ENCODE measurements at regions not wholly inside any gene's neighbourhood (a gene's known extent, or its start where the extent isn't known, plus 50 kb on each side); places are given as distances from the start of the nearest gene placed in this dataset.
"Not testable (repeated sequence)": the region's sequence is repeated elsewhere in the genome, so short reads cannot be mapped to it uniquely, and the experiment has no call there.

DNA sequence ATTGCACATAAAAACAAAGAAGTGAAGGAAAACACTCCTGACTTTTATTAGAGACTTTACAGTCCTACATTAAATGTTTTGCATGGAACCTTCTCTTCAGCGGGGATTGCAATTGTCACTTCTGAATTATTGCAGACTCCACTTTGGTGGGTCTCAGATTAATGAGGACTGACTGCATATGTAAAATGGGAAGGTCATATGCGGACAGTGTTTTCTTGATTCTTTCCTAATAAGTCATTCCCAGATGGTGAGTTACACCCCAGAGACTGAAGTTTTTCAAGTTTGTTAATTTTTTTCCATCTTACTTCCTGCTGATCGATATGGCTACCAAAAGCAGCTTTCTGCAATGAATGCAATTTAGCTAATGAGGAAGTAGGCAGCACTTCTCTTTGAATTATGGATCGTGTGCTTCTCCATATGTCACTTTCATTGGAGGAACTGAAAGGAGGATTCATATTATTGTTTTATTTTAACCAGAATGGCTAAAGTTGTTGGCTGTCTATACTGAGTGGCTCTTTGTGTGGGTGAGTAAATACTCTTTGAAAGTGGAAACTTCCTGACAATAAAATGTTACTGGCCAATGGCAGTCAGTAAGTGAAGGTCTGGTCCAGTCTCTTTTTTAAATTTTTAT is 119.3 kb upstream of the CLNK start:
- DNase-seq = no peak

- DNase-seq = no peak
Measured at GRCh38 chr4:10787365-10787764, 102.8 kb upstream of the CLNK start.

DNA sequence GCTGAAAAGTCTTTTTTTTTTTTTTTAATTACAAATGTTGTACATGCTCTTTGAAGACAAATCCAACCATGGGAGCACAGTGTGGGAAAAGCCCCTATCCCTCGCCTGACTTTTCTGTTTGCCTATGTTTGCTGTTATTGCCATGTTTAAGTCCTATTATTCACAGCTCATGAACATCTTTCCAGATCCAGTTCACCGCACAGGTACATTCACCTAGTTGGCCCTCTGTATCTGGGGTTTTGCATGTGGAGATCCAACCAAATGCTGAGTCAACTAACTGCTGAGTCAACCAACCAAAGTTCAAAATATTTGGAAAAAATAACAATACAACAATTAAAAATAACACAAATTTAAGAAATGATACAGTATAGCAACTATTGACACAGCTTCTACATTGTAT is 100.1 kb upstream of the CLNK start:
- no peak for DNase-seq

GRCh38 chr4:10783351-10783750 is 98.8 kb upstream of the CLNK start:
- DNase-seq = no peak

DNA sequence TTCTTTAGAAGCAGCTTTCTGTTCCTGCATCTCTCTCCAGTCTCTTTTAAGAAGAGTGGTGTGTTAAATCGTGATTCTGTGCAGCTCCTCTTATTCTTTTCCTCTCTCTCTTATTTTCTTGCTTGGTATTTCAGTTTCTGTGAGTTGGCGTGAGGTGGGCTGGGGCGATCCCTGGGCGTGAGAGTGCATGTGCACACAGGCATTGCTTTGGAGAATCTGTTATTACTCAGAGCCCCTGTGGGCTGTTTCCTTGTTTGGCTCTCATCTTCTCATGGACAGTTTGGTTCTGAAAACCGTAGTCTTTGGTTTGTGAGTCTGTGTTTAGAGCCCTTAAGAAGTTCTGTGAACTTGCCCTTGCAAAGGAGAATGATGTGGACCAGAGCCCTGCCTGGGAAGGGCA is 97.2 kb upstream of the CLNK start:
- DNase-seq = no peak

GRCh38 chr4:10780803-10781202 is 96.2 kb upstream of the CLNK start:
- not testable (repeated sequence) for DNase-seq

DNA sequence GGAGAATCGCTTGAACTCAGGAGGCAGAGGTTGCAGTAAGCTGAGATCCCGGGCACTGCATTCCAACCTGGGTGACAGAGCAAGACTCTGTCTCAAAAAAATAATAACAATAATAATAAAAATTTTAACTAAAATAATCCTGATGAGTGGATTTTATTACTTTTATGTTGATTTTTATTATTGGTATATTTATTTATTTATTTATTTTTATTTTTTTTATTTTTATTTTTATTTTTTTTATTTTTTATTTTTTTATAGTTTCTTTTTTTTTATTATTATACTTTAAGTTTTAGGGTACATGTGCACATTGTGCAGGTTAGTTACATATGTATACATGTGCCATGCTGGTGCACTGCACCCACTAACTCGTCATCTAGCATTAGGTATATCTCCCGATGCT is 90.6 kb upstream of the CLNK start:
- DNase-seq = not testable (repeated sequence)

DNA sequence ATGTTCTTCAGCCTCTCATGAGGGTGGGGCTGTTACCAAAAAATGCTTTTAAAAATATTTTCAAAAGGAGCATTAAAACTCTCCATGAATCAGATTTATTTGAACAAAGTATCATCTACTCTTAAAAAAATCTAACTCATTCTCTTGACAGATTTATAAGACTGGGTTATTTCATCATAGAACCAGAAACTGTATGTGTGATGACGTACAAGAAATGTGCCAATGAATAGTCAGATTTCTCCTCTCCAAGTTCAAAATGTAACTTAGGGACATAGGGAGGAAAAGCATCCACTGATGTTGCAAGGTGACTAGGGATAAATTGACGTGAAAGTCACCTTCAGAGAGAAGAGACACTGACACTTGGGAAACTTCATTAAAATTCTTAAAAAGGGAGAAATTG is 89.1 kb upstream of the CLNK start:
- no peak for DNase-seq

GRCh38 chr4:10773010-10773409 is 88.4 kb upstream of the CLNK start:
- peak; percentile 60 for DNase-seq

DNA sequence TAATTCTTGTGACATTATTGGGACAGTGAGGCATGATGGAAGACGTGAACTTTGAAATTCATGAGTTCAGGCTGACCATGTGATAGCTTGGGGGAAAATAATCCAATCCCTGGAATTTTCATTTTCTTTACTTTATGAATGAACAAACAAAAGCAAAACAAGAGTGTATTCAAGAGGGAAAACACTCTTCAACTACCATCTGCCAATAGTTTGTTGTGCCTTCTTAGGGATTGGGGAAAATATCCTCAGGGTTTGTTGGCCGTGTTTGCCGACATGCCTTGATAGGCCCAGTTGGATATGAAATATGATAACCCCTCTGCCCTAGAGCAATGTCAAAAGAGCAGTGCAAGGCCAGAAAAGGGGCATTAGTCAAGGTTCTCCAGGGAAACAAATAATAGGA is 80.8 kb upstream of the CLNK start:
- no peak for DNase-seq

- DNase-seq = peak; percentile 41
Measured at GRCh38 chr4:10762561-10762960, 78.0 kb upstream of the CLNK start.

DNA sequence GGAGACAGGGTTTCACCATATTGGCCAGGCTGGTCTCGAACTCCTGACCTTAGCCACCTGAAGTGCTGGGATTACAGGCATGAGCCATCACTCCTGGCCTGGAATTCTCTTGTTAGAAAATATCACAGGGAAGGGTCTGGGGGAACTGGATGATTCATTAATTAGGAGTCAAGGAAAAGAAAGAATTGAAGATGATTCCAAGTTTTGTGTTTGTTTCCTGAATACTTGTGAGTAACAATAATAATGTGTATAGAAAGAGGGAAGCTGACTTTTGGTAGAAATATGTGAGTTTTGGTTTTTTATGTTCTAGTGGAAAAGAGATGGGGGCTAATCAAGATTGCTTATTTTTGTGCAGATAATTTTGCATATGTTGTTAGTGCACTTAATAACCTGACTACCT is 77.3 kb upstream of the CLNK start:
- DNase-seq = no peak

GRCh38 chr4:10760086-10760485 is 75.5 kb upstream of the CLNK start:
- DNase-seq = no peak

DNA sequence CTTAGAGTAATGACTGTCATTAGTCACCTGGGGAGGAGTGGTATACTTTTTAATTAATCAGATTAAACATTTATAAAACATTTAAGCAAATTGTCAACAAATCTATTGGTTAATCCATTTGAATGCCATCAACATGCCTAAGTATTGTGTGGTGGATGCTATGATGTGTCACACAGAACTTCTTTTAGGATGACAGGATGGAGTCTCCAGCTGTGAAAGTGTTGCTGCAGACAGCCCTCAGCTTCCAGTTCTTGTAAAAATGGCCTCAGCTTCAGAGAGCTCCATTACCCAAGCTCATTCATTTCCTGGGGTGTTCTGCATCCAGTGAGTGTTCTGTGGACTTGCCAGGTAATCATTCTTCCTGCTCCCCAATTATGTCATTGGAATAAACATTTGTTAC is 74.3 kb upstream of the CLNK start:
- no peak for DNase-seq

GRCh38 chr4:10753856-10754402 is 69.4 kb upstream of the CLNK start:
- no peak for DNase-seq

DNA sequence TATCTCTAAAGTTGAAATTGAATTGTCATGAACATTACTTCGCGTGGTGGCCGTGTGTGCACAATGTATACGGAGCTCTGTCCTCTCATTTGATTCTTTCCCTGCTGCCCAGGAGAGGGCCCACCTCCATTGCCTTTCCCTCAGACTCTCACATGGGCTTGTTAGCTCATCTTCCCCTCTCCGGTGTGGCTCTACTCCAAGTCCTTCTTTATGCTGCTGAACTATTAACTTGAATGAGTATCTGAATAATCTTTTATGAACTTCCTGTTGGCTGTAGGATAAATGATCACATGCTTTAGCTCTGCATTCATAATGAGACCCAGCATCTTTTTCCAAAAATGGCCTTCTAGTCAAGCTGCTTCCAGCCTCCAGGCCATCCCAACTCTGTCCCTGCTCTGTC is 68.8 kb upstream of the CLNK start:
- DNase-seq = no peak

DNA sequence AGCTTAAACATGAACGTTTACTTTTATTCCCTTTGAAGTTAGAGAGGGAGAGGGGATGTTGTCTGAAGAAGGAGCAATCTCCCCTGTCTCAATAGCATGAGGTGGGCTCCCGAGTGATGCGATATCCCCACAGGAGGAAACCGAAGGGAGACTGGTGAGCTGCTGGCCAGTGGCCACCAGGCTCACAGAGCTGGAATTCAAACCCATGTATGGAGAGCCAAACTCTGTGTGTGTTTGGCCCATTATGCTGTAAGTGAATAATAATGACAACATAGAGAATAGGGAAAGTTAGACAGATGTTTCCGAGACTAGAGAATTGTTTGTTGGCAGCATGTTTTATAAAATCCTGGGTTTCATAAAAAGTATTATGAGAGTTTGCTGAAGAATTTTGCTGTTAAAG is 66.1 kb upstream of the CLNK start:
- no peak for DNase-seq

DNA sequence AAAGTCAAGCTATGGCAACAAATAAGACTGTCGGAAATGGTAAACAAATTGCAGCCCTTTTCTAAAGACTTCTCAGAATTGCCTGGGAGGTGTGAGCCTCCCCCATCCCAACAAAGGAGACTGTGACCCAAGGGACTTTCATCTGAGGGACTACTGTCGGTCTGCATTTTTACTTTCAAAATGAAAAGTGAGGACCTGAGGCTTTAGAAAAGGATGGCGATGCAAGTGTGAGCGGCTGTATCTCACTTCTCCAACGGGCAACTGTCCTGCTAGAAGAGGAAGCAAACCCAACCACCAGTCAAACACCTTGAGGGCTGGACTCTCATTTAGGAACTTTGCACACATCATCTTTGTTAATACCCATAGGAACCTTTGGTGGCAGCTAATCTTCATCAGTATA is 62.6 kb upstream of the CLNK start:
- DNase-seq = no peak

GRCh38 chr4:10746371-10747171 is 62.0 kb upstream of the CLNK start:
- no peak for DNase-seq

DNA sequence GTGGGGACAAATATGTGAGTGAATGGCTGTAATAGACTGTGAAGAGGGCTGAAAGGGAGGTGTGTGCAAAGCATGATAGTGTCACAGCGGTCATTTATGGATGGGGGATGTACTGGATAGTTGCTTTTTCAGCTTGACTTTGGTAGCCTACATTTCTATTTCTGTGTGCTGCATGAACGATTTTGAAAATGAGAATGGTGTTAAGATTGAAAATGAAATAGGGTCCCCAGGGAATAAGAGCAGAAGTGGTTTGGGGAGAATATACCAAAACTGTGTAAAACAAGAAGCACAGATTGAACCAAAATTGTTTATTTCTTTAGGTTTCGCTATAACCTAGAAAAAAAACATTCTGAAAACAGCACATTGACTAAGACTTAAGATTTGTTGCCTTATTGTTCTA is 58.8 kb upstream of the CLNK start:
- no peak for DNase-seq

DNA sequence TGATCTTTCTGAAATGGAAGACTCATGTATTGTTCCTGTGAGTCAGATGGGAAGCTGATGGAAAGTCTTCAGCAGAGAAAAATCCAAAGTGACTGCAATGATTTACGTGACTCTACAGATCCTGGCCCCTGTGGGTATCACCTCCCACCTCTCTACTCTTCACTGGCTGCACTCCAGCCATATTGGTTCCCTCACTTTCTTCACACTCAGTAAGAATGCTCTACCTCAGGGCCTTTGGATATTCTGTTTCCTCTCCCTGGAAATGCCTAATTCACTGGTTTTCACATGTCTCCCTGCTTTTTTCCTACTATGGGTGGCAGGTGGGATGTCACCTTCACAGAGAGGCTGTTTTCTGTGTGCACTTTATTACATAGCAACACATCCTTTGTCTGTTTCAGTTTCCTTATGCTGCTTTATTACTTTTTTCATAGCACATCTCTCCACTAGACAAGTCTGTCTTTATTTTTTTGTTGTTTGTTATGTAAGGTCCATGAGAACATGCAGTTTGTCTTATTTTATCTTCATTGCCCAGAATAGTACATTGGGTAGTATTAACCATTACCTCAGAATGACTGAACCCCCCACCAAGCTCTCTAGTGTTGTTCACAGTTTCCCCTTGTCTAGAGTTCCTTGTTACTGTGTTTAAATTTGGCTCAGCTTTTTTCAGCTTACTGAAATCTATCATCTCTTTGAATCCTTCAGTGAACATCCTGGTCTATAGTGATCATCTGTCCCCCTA is 57.6 kb upstream of the CLNK start:
- DNase-seq = no peak

DNA sequence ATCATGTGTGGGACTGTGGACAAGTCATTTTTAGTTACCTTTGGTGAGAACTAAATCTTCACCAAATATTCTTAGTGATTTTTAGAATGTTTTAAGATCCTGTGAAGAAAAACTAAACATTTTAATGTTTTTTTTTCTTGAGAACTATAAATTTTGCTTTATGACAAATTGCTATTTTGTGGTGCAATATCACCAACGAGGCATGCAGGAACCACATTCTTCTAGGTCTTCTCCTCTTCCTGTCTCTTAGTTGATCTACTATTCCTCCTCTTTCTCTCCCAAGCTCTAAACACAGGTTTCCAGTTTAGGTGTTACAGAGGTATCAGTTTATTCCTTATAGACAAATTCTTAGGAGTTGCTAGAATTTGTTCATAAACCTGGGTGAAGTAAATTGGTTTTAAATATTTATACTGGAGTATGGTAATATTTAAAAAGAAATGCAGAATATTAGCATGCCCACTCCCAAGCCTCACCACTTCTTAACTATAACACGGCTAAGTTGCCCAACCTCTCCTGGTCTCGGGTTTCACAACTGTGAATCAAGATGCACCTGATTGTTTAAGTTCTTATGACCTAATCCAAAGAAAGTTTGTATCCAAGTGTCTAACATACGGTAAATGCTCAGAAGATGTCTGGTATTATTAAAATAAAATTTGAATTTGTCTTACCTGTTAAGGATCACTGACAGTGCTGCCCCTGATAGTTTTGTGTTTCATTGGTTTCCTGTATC is 56.5 kb upstream of the CLNK start:
- no peak for DNase-seq

DNA sequence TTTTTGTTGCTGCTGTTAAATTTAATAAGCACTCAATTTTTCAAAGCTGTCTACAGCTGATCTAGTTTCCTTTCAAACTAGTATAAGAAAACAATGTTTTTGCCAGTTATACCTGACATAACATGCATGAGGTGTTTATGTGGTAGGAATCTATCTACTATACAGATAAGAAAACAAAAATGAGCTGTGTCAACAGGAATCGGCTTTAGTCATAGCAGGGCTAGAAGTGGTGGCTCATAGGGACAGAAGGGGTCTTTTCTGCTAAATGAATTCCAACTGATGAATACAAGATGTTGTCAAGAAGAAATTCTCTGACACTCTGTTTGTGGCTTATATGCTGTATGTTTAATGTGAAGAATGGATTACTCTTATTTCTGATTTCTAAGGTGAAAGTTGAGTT is 55.7 kb upstream of the CLNK start:
- no peak for DNase-seq
